ENCODE measurements at regions not wholly inside any gene's neighbourhood (a gene's known extent, or its start where the extent isn't known, plus 50 kb on each side); places are given as distances from the start of the nearest gene placed in this dataset.
"Not testable (repeated sequence)": the region's sequence is repeated elsewhere in the genome, so short reads cannot be mapped to it uniquely, and the experiment has no call there.

GRCh38 chr11:134942681-134943080 is 530.6 kb upstream of the B3GAT1 start:
- no peak for DNase-seq

- DNase-seq: peak in 1 of 3 experiments; percentile 4
These were observed 530.0 kb upstream of the B3GAT1 start for GRCh38 chr11:134941936-134942600.

- DNase-seq: no peak
These were observed 529.3 kb upstream of the B3GAT1 start for GRCh38 chr11:134941326-134941725.

- DNase-seq: no peak
These were observed 528.5 kb upstream of the B3GAT1 start for GRCh38 chr11:134940441-134941126.

GRCh38 chr11:134939905-134940304 is 527.9 kb upstream of the B3GAT1 start:
- no peak for DNase-seq

GRCh38 chr11:134939031-134939430 is 527.0 kb upstream of the B3GAT1 start:
- peak in 2 of 3 experiments; percentile 3 to 30 for DNase-seq

- no peak for DNase-seq
These were observed 526.2 kb upstream of the B3GAT1 start for GRCh38 chr11:134938212-134938611.

- not testable (repeated sequence) for DNase-seq
These were observed 525.2 kb upstream of the B3GAT1 start for GRCh38 chr11:134937193-134937592.

GRCh38 chr11:134932761-134933160 is 520.7 kb upstream of the B3GAT1 start:
- DNase-seq: peak in 1 of 3 experiments; percentile 24

GRCh38 chr11:134925432-134925831 is 513.4 kb upstream of the B3GAT1 start:
- DNase-seq: no peak

GRCh38 chr11:134923441-134923840 is 511.4 kb upstream of the B3GAT1 start:
- DNase-seq: no peak

GRCh38 chr11:134921938-134922337 is 509.9 kb upstream of the B3GAT1 start:
- no peak for DNase-seq

GRCh38 chr11:134920851-134921608 is 509.0 kb upstream of the B3GAT1 start:
- DNase-seq: no peak

- DNase-seq: peak in 1 of 3 experiments; percentile 75
These were observed 504.6 kb upstream of the B3GAT1 start for GRCh38 chr11:134916421-134917213.

GRCh38 chr11:134915881-134916280 is 503.8 kb upstream of the B3GAT1 start:
- DNase-seq: no peak

- DNase-seq: no peak
These were observed 503.2 kb upstream of the B3GAT1 start for GRCh38 chr11:134915212-134915611.

GRCh38 chr11:134913999-134914590 is 502.1 kb upstream of the B3GAT1 start:
- DNase-seq: no peak

GRCh38 chr11:134913391-134913790 is 501.3 kb upstream of the B3GAT1 start:
- no peak for DNase-seq

- peak in 2 of 3 experiments; percentile 11 to 35 for DNase-seq
These were observed 499.6 kb upstream of the B3GAT1 start for GRCh38 chr11:134911514-134912180.

- DNase-seq: no peak
These were observed 496.5 kb upstream of the B3GAT1 start for GRCh38 chr11:134908583-134908982.

GRCh38 chr11:134907636-134908035 is 495.6 kb upstream of the B3GAT1 start:
- DNase-seq: no peak

Measured in NCI-H1417 (cell line).